Heart left ventricle (tissue), 16 donors: ENCODE measurements at regions not wholly inside any gene's neighbourhood (a gene's known extent, or its start where the extent isn't known, plus 50 kb on each side); places are given as distances from the start of the nearest gene placed in this dataset.

Source experiments
- ATAC-seq, 4 donors: fragments of 200-7000 bp; cut with Tn5 transposase; one replicate each; pipeline ENCODE4 v1.9.1; 2020 to 2022; ENCODE audit warnings: moderate library complexity in 4 of 4, mild to moderate bottlenecking in 3 of 4, moderate number of reproducible peaks in 1 of 4
- DNase-seq, 5 donors: peaks; one replicate each; pipeline ENCODE4 v3.0.0-alpha.2; 2020
- H3K27ac ChIP-seq, 12 donors: fragments of 200-600 bp; sonication (generic) in 4 of 12; one replicate each; pipeline versions ENCODE4 v1.5.0 to v1.8.0; 2016 to 2022; ENCODE audit warnings: mild to moderate bottlenecking in 2 of 12
- H3K27me3 ChIP-seq, 9 donors: fragments of 200-600 bp; sonication (generic) in 2 of 9; one replicate each; pipeline versions ENCODE4 v1.5.1 to v1.8.0; 2016 to 2022; ENCODE audit warnings: mild to moderate bottlenecking in 3 of 9
- H3K36me3 ChIP-seq, 9 donors: fragments of 200-600 bp; sonication (generic) in 2 of 9; one replicate each; pipeline versions ENCODE4 v1.5.0 to v1.8.0; 2018 to 2022; ENCODE audit warnings: mild to moderate bottlenecking in 2 of 9
- H3K4me1 ChIP-seq, 12 donors: fragments of 200-600 bp; sonication (generic) in 4 of 12; one replicate each; pipeline versions ENCODE4 v1.5.0 to v1.8.0; 2016 to 2022; ENCODE audit warnings: mild to moderate bottlenecking in 3 of 12
- H3K4me3 ChIP-seq, 12 donors: fragments of 200-600 bp; sonication (generic) in 4 of 12; one replicate each; pipeline versions ENCODE4 v1.5.0 to v1.8.0; 2017 to 2022; ENCODE audit warnings: mild to moderate bottlenecking in 9 of 12, moderate library complexity in 4 of 12
- H3K9me3 ChIP-seq, 12 donors: fragments of 200-600 bp; sonication (generic) in 4 of 12; one replicate each; pipeline versions ENCODE4 v1.5.0 to v1.8.0; 2016 to 2022; ENCODE audit warnings: mild to moderate bottlenecking in 1 of 12
- CTCF ChIP-seq, 12 donors: fragments of 200-600 bp; sonication (generic) in 4 of 12; IDR thresholded peaks; one replicate each; pipeline versions ENCODE4 v1.5.0 to v1.8.0; 2018 to 2022; ENCODE audit warnings: antibody characterized with exemption in 12 of 12, mild to moderate bottlenecking in 5 of 12
- POLR2A ChIP-seq, 2 donors: fragments of 450-650 bp; IDR thresholded peaks; one replicate each; pipeline ENCODE4 v1.6.1; 2017; ENCODE audit warnings: antibody characterized with exemption in 2 of 2, mild to moderate bottlenecking in 2 of 2, moderate library complexity in 2 of 2
- WGBS, 4 donors: extraction: QIAGEN DNeasy Blood & Tissue Kit in 2 of 4; methylation state at CpG; one replicate each; pipeline versions ENCODE4 v1.1.5 to v1.1.7; 2013 to 2018; 5-methylcytosine and 5-hydroxymethylcytosine counted together
- intact Hi-C, 10 donors: fragments of 100-400 bp; cut with DNase I; formaldehyde crosslinking; loops; one replicate each; pipeline versions ENCODE4 v1.11.1 to v1.14.2; 2022
- donor health status: ischemic (EF 13 %, LVEDD 7.1; RV severe dilation, severe dysfunction).
- donor health status: healthy with polysubstance abuse.
- donor health status: DM: no; HTN: yes; CAD: no.
- donor health status: DM: no; HTN: no; CAD: no.
- donor health status: ischemic (EF 25% LVEDD 6.9; RV normal size, moderate dysfunction).
- donor health status: ischemic (EF 25% LVEDD 5.7; RV mildly dilated, moderate dysfunction).
- donor health status: healthy.
- donor health status: DM: yes; HTN: yes; CAD: no.
- donor health status: ischemic (EF 35%, LVEDD 5.7; RV mildly dilated, moderate dysfunction).
- donor health status: nonischemic (EF 11% LVEDD 7.7; RV severe dilation, severe dysfunction).
- donor health status: DM: yes; HTN: yes; CAD: no.
- donor health status: PGD.
- donor health status: ischemic (EF 29% LVEDD 5.4; RV normal size, mild dysfunction).
- donor health status: nonischemic (EF 23%, LVEDD 6.1; RV moderate dilation, normal function).

- H3K36me3 ChIP-seq: no peaks in the 10 kb centered on the region
- no peak overlapping the region for H3K4me3 ChIP-seq
- H3K4me1 ChIP-seq: peaks cover 0 to 12% (median 0%) of the 10 kb centered on the region in 12 donors
- no peak overlapping the region for H3K27ac ChIP-seq
- no peak for TF ChIP-seq CTCF (IDR thresholded peaks at IDR 0.05)
- no peak for TF ChIP-seq POLR2A (IDR thresholded peaks at IDR 0.05)
- H3K9me3 ChIP-seq: peaks cover 0 to 15% (median 0%) of the 10 kb centered on the region in 12 donors
- DNase-seq (no peak), ATAC-seq (no peak)
- no peaks in the 10 kb centered on the region for H3K27me3 ChIP-seq
- intact Hi-C loops: loop anchor here in 1 of 10 donors (10.0 kb wide), 1 partner anchor 312 kb away; no protein-coding TSS in a partner anchor
- WGBS, 4 donors: 81 to 91% (median 89%) methylated on average over 2 of the region's 2 CpGs
Measured at GRCh38 chr11:128642571-128642970, 51.3 kb upstream of the FLI1 start.

- no peak for TF ChIP-seq POLR2A (IDR thresholded peaks at IDR 0.05)
- no peak for TF ChIP-seq CTCF (IDR thresholded peaks at IDR 0.05)
- Histone ChIP-seq H3K36me3 (no peaks in the 10 kb centered on the region), H3K27ac (no peak overlapping the region), H3K9me3 (peaks cover 0 to 11% (median 0%) of the 10 kb centered on the region in 12 donors), H3K4me3 (no peak overlapping the region), H3K4me1 (peaks cover 0 to 12% (median 0%) of the 10 kb centered on the region in 12 donors), H3K27me3 (peaks cover 0 to 4% (median 0%) of the 10 kb centered on the region in 9 donors)
- WGBS, 4 donors: 91 to 95% (median 91%) methylated on average over 12 of the region's 12 CpGs
- intact Hi-C loops: loop anchor here in 1 of 10 donors (10.0 kb wide), 1 partner anchor 311 kb away; no protein-coding TSS in a partner anchor
- DNase-seq: no peak
- ATAC-seq: no peak
Measured at GRCh38 chr11:128643661-128644317, 50.1 kb upstream of the FLI1 start.
